ENCODE measurements at regions not wholly inside any gene's neighbourhood (a gene's known extent, or its start where the extent isn't known, plus 50 kb on each side); places are given as distances from the start of the nearest gene placed in this dataset.

DNA sequence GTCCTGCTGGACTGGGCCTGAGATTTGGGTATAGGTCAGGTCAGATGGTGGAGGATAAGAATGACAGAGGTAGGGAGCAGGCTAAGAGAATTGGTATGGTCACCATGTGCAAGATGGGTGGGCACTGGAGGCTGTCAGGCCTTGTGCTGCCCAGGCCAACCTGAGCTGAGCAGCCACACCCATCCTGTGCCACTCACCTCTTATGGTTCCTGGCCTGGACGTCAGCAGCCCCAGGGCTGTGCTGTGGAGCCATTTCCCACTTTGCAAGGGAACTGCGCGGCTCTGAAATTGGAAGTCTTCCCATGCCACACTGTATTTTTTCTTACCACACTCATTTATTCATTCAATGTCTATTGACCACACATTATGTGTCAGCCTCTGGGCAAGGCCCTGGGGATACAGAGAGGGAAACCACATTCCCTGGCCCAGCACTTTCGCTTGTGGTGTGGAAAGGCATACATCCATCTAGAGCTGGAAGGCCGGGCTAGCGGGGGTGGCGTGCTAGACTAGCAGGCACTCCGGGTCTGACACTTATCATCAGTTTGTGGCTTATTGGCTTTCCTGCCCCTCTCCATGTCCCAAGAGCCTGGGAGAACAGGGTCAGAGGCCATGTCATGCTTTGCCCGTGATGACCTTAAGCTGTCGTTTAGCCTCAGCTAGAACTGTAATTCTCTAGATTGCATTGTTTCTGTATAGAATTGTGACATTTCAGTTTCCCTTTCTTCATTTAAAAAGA, 51.1 kb upstream of the POLG start:
- TF ChIP-seq, protein P1, sequence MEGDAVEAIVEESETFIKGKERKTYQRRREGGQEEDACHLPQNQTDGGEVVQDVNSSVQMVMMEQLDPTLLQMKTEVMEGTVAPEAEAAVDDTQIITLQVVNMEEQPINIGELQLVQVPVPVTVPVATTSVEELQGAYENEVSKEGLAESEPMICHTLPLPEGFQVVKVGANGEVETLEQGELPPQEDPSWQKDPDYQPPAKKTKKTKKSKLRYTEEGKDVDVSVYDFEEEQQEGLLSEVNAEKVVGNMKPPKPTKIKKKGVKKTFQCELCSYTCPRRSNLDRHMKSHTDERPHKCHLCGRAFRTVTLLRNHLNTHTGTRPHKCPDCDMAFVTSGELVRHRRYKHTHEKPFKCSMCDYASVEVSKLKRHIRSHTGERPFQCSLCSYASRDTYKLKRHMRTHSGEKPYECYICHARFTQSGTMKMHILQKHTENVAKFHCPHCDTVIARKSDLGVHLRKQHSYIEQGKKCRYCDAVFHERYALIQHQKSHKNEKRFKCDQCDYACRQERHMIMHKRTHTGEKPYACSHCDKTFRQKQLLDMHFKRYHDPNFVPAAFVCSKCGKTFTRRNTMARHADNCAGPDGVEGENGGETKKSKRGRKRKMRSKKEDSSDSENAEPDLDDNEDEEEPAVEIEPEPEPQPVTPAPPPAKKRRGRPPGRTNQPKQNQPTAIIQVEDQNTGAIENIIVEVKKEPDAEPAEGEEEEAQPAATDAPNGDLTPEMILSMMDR (IDR thresholded peaks at IDR 0.05; ENCODE audit: insufficient read depth, low read length): no peak
- TF ChIP-seq REST (IDR thresholded peaks at IDR 0.05; ENCODE audit: insufficient replicate concordance, low read depth) (no peak), SPI1 (IDR thresholded peaks at IDR 0.05; ENCODE audit: borderline replicate concordance, low read depth) (no peak), POLR2AphosphoS5 (IDR thresholded peaks at IDR 0.05; ENCODE audit: low read depth) (no peak), GABPA (IDR thresholded peaks at IDR 0.05; ENCODE audit: low read depth) (no peak)

Measured in HL-60 (cell line).